Suprapubic skin (tissue), 4 donors: ENCODE measurements at regions not wholly inside any gene's neighbourhood (a gene's known extent, or its start where the extent isn't known, plus 50 kb on each side); places are given as distances from the start of the nearest gene placed in this dataset.

Experiments
- CTCF ChIP-seq, 2 donors: fragments of 200-600 bp in 1 of 2; fragments of 450-650 bp in 1 of 2; sonication (generic) in 1 of 2; IDR thresholded peaks; one replicate each; pipeline ENCODE4 v1.5.1; 2016 to 2019; ENCODE audit warnings: antibody characterized with exemption in 2 of 2, mild to moderate bottlenecking in 1 of 2, moderate library complexity in 1 of 2
- EP300 ChIP-seq: sonication (generic); formaldehyde crosslinking; IDR thresholded peaks from one replicate; pipeline ENCODE4 v1.6.1; 2017; ENCODE audit warnings: antibody characterized with exemption
- POLR2A ChIP-seq, 2 donors: fragments of 450-650 bp; IDR thresholded peaks; one replicate each; pipeline ENCODE4 v1.6.1; 2017; ENCODE audit warnings: antibody characterized with exemption in 2 of 2, mild to moderate bottlenecking in 2 of 2, moderate library complexity in 2 of 2
- POLR2AphosphoS5 ChIP-seq, 3 donors: sonication (generic); formaldehyde crosslinking; IDR thresholded peaks; one replicate each; pipeline ENCODE4 v1.6.1; 2017; ENCODE audit warnings: antibody characterized with exemption in 3 of 3

- no peak for TF ChIP-seq CTCF (IDR thresholded peaks at IDR 0.05)
- TF ChIP-seq POLR2A (IDR thresholded peaks at IDR 0.05): no peak
- TF ChIP-seq POLR2AphosphoS5 (IDR thresholded peaks at IDR 0.05): no peak
- no peak for TF ChIP-seq EP300
Measured at GRCh38 chr3:27585429-27585828, 101.2 kb upstream of the SLC4A7 start.
